NCI-H345 treated with DMSO at 0.1 percent for 48 hours (cell line): ENCODE measurements at regions not wholly inside any gene's neighbourhood (a gene's known extent, or its start where the extent isn't known, plus 50 kb on each side); places are given as distances from the start of the nearest gene placed in this dataset.
"Not testable (repeated sequence)": the region's sequence is repeated elsewhere in the genome, so short reads cannot be mapped to it uniquely, and the experiment has no call there.

ENCODE experiments used
- DNase-seq: peaks from one replicate; lab custom pipeline; 2025; ENCODE audit not compliant: unreplicated experiment; lab: John Stamatoyannopoulos, UW

GRCh38 chr13:74554569-74555275 is 420.5 kb upstream of the KLF12 start:
- no peak for DNase-seq

- DNase-seq: no peak
Measured at GRCh38 chr13:74550039-74550438, 415.8 kb upstream of the KLF12 start.

DNA sequence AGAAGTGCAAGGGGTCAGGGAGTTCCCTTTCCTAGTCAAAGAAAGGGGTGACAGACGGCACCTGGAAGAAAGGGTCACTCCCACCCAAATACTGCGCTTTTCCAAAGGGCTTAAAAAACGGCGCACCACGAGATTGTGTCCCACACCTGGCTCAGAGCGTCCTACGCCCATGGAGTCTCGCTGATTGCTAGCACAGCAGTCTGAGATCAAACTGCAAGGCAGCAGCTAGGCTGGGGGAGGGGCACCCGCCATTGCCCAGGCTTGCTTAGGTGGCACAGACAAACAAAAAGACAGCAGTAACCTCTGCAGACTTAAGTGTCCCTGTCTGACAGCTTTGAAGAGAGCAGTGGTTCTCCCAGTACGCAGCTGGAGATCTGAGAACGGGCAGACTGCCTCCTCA is 402.4 kb upstream of the KLF12 start:
- not testable (repeated sequence) for DNase-seq

DNA sequence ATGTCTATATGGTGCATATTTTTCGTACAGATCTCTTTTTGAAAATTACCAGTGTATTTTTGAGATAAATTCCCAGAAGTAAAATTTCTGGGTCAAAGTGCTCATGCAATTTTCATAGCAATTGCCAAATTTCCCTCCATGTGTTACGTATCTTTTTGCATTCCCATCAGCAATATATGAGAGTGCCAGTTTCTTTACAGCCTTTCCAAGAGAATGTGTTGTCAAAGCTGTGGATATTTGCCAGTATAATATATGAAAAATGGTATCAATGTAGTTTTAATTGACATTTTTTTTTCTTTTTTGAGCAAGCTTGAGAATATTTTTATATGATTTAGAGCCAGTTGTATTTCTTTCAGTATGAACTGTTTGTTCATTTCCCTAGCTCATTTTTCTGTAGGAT is 399.0 kb upstream of the KLF12 start:
- DNase-seq: no peak

DNA sequence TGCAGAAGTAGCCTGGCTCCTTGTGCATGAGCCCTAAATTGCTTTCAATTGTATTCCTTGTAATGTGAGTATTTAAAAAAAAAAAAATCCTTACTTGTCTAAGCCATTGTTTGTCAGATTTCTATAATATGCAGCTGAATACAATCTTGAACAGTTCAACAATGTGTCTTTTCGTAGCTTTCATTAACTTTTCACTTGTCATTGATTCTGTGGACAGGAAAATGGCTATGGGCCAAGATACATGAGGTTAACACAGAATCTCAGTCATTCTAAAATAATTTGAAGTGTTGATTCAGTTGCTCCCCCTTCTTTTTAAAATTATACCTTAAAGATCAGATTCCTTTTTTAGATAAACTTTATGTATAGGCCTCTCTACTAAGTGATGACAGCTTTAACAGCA is 395.8 kb upstream of the KLF12 start:
- no peak for DNase-seq

GRCh38 chr13:74528734-74529513 is 394.7 kb upstream of the KLF12 start:
- DNase-seq: no peak

- no peak for DNase-seq
Measured at GRCh38 chr13:74523057-74523456, 388.9 kb upstream of the KLF12 start.

- no peak for DNase-seq
Measured at GRCh38 chr13:74511523-74511922, 377.3 kb upstream of the KLF12 start.

GRCh38 chr13:74487091-74487722 is 353.0 kb upstream of the KLF12 start:
- DNase-seq: no peak

- DNase-seq: no peak
Measured at GRCh38 chr13:74485757-74486156, 351.6 kb upstream of the KLF12 start.

- no peak for DNase-seq
Measured at GRCh38 chr13:74479124-74479523, 344.9 kb upstream of the KLF12 start.

GRCh38 chr13:74476788-74477187 is 342.6 kb upstream of the KLF12 start:
- DNase-seq: no peak

GRCh38 chr13:74476365-74476764 is 342.2 kb upstream of the KLF12 start:
- no peak for DNase-seq

GRCh38 chr13:74466864-74467263 is 332.7 kb upstream of the KLF12 start:
- DNase-seq: no peak

DNA sequence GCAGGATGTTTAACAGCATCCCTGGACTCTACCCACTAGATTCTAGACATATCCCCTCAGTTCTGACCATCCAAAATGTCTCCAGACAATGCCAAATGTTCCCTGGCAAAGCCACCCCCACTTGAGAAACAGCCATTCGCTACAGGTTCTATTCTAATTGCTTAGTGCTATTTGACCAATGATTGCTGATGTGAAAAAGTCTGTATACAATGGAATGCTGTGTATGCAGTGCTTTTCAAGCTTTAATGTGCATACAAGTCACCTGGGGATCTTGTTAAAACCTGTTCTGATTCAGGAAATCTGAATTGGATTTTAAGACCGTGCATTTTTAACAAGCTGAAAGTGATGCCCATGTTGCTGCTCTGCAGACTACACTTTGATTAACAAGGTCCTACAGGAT is 331.8 kb upstream of the KLF12 start:
- DNase-seq: no peak

DNA sequence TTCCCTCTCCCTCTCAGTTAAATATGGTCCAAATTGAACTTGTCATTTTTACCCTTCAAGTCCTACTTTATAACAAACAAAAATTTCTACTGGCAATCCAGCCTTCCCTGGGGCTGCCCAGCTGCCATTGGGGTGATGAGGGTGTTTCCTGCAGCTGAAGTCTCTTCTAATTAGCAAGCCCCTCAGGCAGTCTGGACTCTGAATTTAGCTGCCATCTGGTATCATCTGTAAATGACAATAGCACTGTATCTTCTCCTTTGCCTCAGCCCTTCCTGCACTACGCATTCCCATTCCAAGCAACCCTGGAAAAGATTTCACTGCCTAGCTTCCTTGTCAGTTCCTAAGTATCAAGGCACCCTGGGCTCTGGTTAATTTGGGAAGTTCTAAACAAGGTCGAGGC is 331.1 kb upstream of the KLF12 start:
- no peak for DNase-seq

DNA sequence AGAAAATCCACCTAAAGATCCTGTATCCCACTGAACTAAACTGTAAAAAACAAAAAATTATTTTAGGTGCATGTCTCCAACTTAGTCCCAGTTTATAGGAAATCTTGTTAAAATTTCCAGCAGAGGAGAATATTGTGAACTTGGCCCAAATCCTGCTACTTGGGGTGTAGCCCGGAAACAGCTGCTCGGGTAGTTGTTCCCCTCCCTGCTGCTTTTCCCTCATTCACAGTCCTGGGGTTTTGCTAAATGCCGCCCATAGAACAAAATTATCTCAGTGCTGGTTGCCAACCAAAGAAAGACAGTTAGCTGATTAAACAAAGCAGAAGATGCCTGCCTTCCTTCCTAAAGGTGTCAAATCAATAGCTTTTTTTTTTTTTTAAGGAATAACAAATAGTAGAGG is 330.5 kb upstream of the KLF12 start:
- DNase-seq: no peak

DNA sequence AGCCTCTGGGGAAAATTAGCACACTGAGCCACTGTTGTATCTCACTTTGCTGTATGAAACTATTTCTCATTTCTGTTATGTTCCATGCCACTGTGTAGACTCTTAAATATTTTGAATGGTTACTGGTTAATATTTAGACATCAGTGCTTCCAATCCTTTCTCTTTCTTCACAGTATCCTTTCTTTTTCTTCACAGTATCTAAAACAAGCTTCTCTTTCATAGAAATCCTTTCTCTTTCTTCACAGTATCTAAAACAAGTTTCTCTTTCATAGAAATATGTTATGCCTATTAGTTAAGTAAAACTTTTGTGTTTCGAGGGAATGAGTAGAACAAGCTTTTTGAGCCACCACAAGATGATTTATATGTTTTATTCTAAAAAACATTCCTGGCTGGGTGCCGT is 326.8 kb upstream of the KLF12 start:
- DNase-seq: no peak

DNA sequence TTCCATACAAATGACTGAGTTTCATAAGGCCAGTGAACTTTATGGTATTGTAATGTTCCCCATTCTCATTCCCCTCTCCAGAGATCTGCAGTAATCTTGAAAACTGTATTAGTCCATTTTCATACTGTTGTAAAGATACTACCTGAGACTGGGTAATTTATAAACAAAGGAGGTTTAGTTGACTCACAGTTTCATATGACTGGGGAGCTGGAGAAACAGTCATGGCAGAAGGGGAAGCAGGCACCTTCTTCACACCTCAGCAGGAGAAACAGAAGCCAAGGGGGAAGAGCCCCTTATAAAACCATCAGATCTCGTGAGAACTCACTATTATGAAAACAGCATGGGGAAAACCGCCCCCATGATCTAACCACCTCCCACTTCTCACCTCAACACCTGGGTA is 318.7 kb upstream of the KLF12 start:
- DNase-seq: no peak

GRCh38 chr13:74452176-74452575 is 318.0 kb upstream of the KLF12 start:
- no peak for DNase-seq

DNA sequence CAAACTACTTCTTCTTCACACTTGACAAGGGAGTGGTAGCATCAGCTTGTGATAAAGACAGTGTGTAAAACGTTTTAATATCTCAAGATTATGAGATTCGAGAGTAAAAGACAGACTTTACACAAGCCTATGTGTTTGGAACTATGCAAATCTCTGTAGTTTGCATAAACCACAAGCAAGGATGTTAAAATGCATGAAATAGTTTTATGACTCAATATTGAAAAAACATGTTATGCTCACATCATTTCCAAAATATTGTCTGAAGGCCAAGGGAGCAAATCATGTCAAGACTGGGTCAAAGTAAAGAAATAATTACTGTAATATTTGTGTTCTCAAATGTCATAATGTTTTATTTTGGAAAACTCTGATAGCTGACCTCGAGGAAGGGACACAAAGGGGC is 316.8 kb upstream of the KLF12 start:
- no peak for DNase-seq

DNA sequence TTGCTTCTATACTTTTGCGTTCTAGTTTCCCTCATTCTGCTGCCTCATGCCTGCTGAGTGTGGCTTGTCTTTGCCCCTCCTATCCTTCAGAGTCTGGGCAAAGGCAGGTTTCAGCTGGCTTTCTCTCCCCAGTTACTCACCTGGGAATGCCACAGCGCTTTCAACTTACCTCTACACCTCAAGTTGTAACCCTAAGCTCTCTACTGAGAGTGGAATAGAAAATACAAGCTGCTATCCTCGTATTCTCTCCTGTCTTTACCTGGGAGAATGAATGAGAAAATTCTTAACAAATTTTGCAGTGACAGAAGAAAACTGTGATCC is 316.3 kb upstream of the KLF12 start:
- DNase-seq: no peak
